ENCODE measurements at regions not wholly inside any gene's neighbourhood (a gene's known extent, or its start where the extent isn't known, plus 50 kb on each side); places are given as distances from the start of the nearest gene placed in this dataset.

DNA sequence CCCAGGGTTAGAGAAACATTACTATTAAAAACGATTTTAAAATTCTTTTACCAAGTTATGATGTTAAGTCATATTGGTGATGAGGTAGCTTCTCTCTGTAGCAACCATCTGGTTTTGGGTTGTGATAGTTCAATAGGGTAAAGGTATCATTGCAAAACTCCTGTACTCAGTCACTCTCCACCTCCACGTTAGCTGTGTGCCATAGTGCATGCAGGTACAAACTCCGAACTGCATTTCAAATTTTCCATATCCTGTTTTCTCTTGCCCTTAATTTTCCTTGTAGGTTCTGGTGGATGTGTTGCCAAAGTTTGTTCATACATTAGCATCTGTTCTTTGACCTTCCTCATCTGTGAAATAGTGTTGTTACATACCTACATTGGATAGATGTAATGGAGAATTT lies 53.1 kb upstream of the ARRDC3 start:
- Histone ChIP-seq H3K4me3 (ENCODE audit: low read length in 3 of 3) (no peak overlapping the region), H3K36me3 (ENCODE audit: control insufficient read depth in 2 of 3, insufficient read depth in 3 of 3, low read length in 3 of 3) (no peaks in the 10 kb centered on the region), H3K9ac (ENCODE audit: low read length in 3 of 3) (no peak overlapping the region), H3K27ac (ENCODE audit: low read depth in 2 of 2, low read length in 2 of 2) (no peak overlapping the region), H3K4me1 (ENCODE audit: control insufficient read depth in 2 of 3, insufficient read depth in 2 of 3, low read depth in 1 of 3, low read length in 3 of 3) (no peaks in the 10 kb centered on the region), H3K9me3 (ENCODE audit: control insufficient read depth in 2 of 3, insufficient read depth in 1 of 3, low read length in 3 of 3) (no peaks in the 10 kb centered on the region), H3K27me3 (ENCODE audit: control insufficient read depth, insufficient read depth, low read length) (no peaks in the 10 kb centered on the region)
- DNase-seq: no peak
- intact Hi-C loops (cut with DNase I): no loop called here
- TF ChIP-seq, protein P1, sequence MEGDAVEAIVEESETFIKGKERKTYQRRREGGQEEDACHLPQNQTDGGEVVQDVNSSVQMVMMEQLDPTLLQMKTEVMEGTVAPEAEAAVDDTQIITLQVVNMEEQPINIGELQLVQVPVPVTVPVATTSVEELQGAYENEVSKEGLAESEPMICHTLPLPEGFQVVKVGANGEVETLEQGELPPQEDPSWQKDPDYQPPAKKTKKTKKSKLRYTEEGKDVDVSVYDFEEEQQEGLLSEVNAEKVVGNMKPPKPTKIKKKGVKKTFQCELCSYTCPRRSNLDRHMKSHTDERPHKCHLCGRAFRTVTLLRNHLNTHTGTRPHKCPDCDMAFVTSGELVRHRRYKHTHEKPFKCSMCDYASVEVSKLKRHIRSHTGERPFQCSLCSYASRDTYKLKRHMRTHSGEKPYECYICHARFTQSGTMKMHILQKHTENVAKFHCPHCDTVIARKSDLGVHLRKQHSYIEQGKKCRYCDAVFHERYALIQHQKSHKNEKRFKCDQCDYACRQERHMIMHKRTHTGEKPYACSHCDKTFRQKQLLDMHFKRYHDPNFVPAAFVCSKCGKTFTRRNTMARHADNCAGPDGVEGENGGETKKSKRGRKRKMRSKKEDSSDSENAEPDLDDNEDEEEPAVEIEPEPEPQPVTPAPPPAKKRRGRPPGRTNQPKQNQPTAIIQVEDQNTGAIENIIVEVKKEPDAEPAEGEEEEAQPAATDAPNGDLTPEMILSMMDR (IDR thresholded peaks at IDR 0.05; ENCODE audit: borderline replicate concordance, extremely low read depth, insufficient read depth): no peak
- no peak for FAIRE-seq

DNA sequence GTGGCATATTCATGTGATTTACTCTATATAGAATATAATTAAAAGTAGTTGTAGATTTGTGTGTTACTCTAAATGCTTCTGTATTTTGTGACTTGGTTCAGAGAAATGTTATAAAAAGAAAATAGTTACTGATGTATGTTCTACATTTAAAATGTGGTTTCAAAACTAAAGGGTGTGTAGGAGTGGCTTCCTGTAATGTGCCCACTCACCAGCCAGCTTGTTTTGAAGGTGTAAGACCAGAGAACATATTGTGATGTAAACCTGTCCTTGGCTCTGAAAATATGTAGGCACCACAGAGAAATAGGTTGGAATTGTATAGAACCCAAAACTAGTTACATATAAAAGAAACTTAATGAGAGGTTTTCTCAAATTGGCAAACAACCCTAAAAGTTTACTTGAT lies 51.2 kb upstream of the ARRDC3 start:
- no peaks in the 10 kb centered on the region for H3K9me3 ChIP-seq (ENCODE audit: control insufficient read depth in 2 of 3, insufficient read depth in 1 of 3, low read length in 3 of 3)
- intact Hi-C loops (cut with DNase I): no loop called here
- H3K27me3 ChIP-seq (ENCODE audit: control insufficient read depth, insufficient read depth, low read length): no peaks in the 10 kb centered on the region

DNA sequence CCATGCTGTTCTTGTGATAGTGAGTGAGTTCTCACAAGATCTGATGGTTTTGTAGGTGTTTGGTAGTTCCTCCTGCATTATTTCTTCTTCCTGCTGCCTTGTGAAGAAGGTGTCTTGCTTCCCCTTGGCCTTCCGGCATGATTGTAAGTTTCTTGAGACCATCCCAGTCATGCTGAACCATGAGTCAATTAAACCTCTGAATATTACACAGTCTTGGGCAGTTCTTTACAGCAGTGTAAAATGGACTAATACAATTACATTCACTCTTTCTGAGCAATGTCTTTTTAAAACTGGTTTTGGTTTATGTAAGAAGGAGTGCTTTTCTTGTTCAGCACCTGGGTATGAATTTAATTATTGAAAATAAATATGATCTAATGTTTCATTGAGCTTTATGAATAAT lies 50.7 kb upstream of the ARRDC3 start:
- Histone ChIP-seq H3K36me3 (ENCODE audit: control insufficient read depth in 2 of 3, insufficient read depth in 3 of 3, low read length in 3 of 3) (no peaks in the 10 kb centered on the region), H3K9ac (ENCODE audit: low read length in 3 of 3) (no peak overlapping the region), H3K27me3 (ENCODE audit: control insufficient read depth, insufficient read depth, low read length) (no peaks in the 10 kb centered on the region), H3K27ac (ENCODE audit: low read depth in 2 of 2, low read length in 2 of 2) (no peak overlapping the region), H3K9me3 (ENCODE audit: control insufficient read depth in 2 of 3, insufficient read depth in 1 of 3, low read length in 3 of 3) (no peaks in the 10 kb centered on the region), H3K4me1 (ENCODE audit: control insufficient read depth in 2 of 3, insufficient read depth in 2 of 3, low read depth in 1 of 3, low read length in 3 of 3) (no peaks in the 10 kb centered on the region), H3K4me3 (ENCODE audit: low read length in 3 of 3) (no peak overlapping the region)
- TF ChIP-seq, protein P1 (IDR thresholded peaks at IDR 0.05; ENCODE audit: borderline replicate concordance, extremely low read depth, insufficient read depth): no peak
- DNase-seq: no peak
- intact Hi-C loops (cut with DNase I): no loop called here
- no peak for FAIRE-seq

More for the DNA sequence above, 51.2 kb upstream of the ARRDC3 start:
- DNase-seq (no peak), FAIRE-seq (no peak)
- Histone ChIP-seq H3K4me1 (ENCODE audit: control insufficient read depth in 2 of 3, insufficient read depth in 2 of 3, low read depth in 1 of 3, low read length in 3 of 3) (no peaks in the 10 kb centered on the region), H3K4me3 (ENCODE audit: low read length in 3 of 3) (no peak overlapping the region), H3K27ac (ENCODE audit: low read depth in 2 of 2, low read length in 2 of 2) (no peak overlapping the region), H3K36me3 (ENCODE audit: control insufficient read depth in 2 of 3, insufficient read depth in 3 of 3, low read length in 3 of 3) (no peaks in the 10 kb centered on the region), H3K9ac (ENCODE audit: low read length in 3 of 3) (no peak overlapping the region)
- TF ChIP-seq, protein P1 (IDR thresholded peaks at IDR 0.05; ENCODE audit: borderline replicate concordance, extremely low read depth, insufficient read depth): no peak
